ENCODE measurements at regions not wholly inside any gene's neighbourhood (a gene's known extent, or its start where the extent isn't known, plus 50 kb on each side); places are given as distances from the start of the nearest gene placed in this dataset.
A peak's percentile ranks its signal among the peaks of the same experiment; 100 is the strongest.

GRCh38 chr2:217463402-217464075 lies 539.3 kb downstream of the TNS1 start:
- TF ChIP-seq CTCF (IDR thresholded peaks at IDR 0.05) (no peak), POLR2A (IDR thresholded peaks at IDR 0.05) (no peak), POLR2AphosphoS5 (IDR thresholded peaks at IDR 0.05) (no peak), EP300 (IDR thresholded peaks at IDR 0.05) (no peak)
- Histone ChIP-seq H3K4me3 (no peak overlapping the region), H3K27me3 (no peaks in the 10 kb centered on the region), H3K9me3 (no peaks in the 10 kb centered on the region), H3K4me1 (no peaks in the 10 kb centered on the region), H3K36me3 (no peaks in the 10 kb centered on the region), H3K27ac (no peak overlapping the region)
- no peak for DNase-seq
- intact Hi-C loops (cut with DNase I; ENCODE audit: low total_unique reads) = no loop called here
- WGBS, 5 donors = 87 to 93% (median 87%) methylated on average over 2 of the region's 2 CpGs

GRCh38 chr2:217462121-217462520 lies 540.7 kb downstream of the TNS1 start:
- TF ChIP-seq POLR2A (IDR thresholded peaks at IDR 0.05) (no peak), EP300 (IDR thresholded peaks at IDR 0.05) (no peak), POLR2AphosphoS5 (IDR thresholded peaks at IDR 0.05) (no peak), CTCF (IDR thresholded peaks at IDR 0.05) (no peak)
- WGBS, 5 donors = 46 to 71% (median 59%) methylated on average over 2 of the region's 2 CpGs
- DNase-seq = peak in 1 of 2 donors; percentile 47
- Histone ChIP-seq H3K36me3 (no peaks in the 10 kb centered on the region), H3K27me3 (no peaks in the 10 kb centered on the region), H3K27ac (no peak overlapping the region), H3K4me1 (no peaks in the 10 kb centered on the region), H3K4me3 (no peak overlapping the region), H3K9me3 (no peaks in the 10 kb centered on the region)
- intact Hi-C loops (cut with DNase I; ENCODE audit: low total_unique reads) = no loop called here

GRCh38 chr2:217461674-217462073 lies 541.1 kb downstream of the TNS1 start:
- 73 to 79% (median 76%) methylated on average over 4 of the region's 4 CpGs for WGBS, 5 donors
- Histone ChIP-seq H3K36me3 (no peaks in the 10 kb centered on the region), H3K9me3 (no peaks in the 10 kb centered on the region), H3K4me1 (no peaks in the 10 kb centered on the region), H3K27me3 (no peaks in the 10 kb centered on the region), H3K4me3 (no peak overlapping the region), H3K27ac (no peak overlapping the region)
- TF ChIP-seq EP300 (IDR thresholded peaks at IDR 0.05) = no peak
- no peak for TF ChIP-seq CTCF (IDR thresholded peaks at IDR 0.05)
- no peak for TF ChIP-seq POLR2AphosphoS5 (IDR thresholded peaks at IDR 0.05)
- intact Hi-C loops (cut with DNase I; ENCODE audit: low total_unique reads) = no loop called here
- DNase-seq = no peak

GRCh38 chr2:217459680-217460405 lies 543.0 kb downstream of the TNS1 start:
- no peak for DNase-seq
- TF ChIP-seq EP300 (IDR thresholded peaks at IDR 0.05) (no peak), CTCF (IDR thresholded peaks at IDR 0.05) (no peak), POLR2A (IDR thresholded peaks at IDR 0.05) (no peak), POLR2AphosphoS5 (IDR thresholded peaks at IDR 0.05) (no peak)
- intact Hi-C loops (cut with DNase I; ENCODE audit: low total_unique reads) = no loop called here
- Histone ChIP-seq H3K36me3 (no peaks in the 10 kb centered on the region), H3K4me1 (no peaks in the 10 kb centered on the region), H3K27ac (no peak overlapping the region), H3K27me3 (no peaks in the 10 kb centered on the region), H3K9me3 (no peaks in the 10 kb centered on the region), H3K4me3 (no peak overlapping the region)
- WGBS, 5 donors = 79 to 90% (median 88%) methylated on average over 5 of the region's 5 CpGs
